Naive thymus-derived CD4-positive, alpha-beta T cell (primary cell): ENCODE measurements at regions not wholly inside any gene's neighbourhood (a gene's known extent, or its start where the extent isn't known, plus 50 kb on each side); places are given as distances from the start of the nearest gene placed in this dataset.

Experiments
- ATAC-seq: fragments of 150-1000 bp; cut with Tn5 transposase; 2 replicates; pipeline ENCODE4 v1.10.0; 2021; ENCODE audit warnings: mild to moderate bottlenecking, moderate library complexity
- CTCF ChIA-PET: fragments of 350-600 bp; sonication (Branson Sonifier 250); formaldehyde crosslinking; loops from one replicate; lab custom pipeline; 2021; ENCODE audit warnings: antibody characterized with exemption; lab: Charles Lee
- POLR2A ChIA-PET: fragments of 350-600 bp; sonication (Branson Sonifier 250); formaldehyde crosslinking; loops from one replicate; lab custom pipeline; 2021; ENCODE audit warnings: antibody characterized with exemption, inconsistent platforms; lab: Charles Lee
- DNase-seq, 9 donors: peaks; one replicate each; pipeline versions ENCODE4 v3.0.0 to v3.0.0-alpha.2; 2020 to 2022; ENCODE audit warnings: mixed read lengths in 1 of 9
- H3K27ac ChIP-seq: one replicate; pipeline ENCODE4 v1.7.0; 2013; ENCODE audit warnings: mild to moderate bottlenecking, low read depth, low read length, moderate library complexity
- H3K27me3 ChIP-seq, 2 donors: one replicate each; pipeline ENCODE4 v1.7.0; 2013; ENCODE audit warnings: low read length in 2 of 2, mild to moderate bottlenecking in 2 of 2, moderate library complexity in 2 of 2; ENCODE audit not compliant: control insufficient read depth in 2 of 2, insufficient read depth in 2 of 2
- H3K36me3 ChIP-seq, 3 experiments: 1 replicate in 2 of 3; 2 replicates in 1 of 3; pipeline ENCODE4 v1.7.0; 2013; ENCODE audit warnings: low read length in 3 of 3, mild to moderate bottlenecking in 3 of 3, moderate library complexity in 1 of 3; ENCODE audit not compliant: insufficient read depth in 3 of 3, control insufficient read depth in 2 of 3
- H3K4me1 ChIP-seq, 2 donors: one replicate each; pipeline ENCODE4 v1.7.0; 2013; ENCODE audit warnings: low read length in 2 of 2, mild to moderate bottlenecking in 2 of 2, moderate library complexity in 1 of 2; ENCODE audit not compliant: control insufficient read depth in 2 of 2, insufficient read depth in 2 of 2
- H3K4me3 ChIP-seq: 2 replicates; pipeline ENCODE4 v1.7.0; 2013; ENCODE audit warnings: mild to moderate bottlenecking, low read length
- H3K9me3 ChIP-seq, 3 experiments: 1 replicate in 2 of 3; 2 replicates in 1 of 3; pipeline ENCODE4 v1.7.0; 2013; ENCODE audit warnings: low read length in 3 of 3; ENCODE audit not compliant: control insufficient read depth in 2 of 3
- H3K27ac Mint-ChIP-seq, 9 donors: one replicate each; pipeline ENCODE4 v1.8.0; 2020 to 2022; ENCODE audit warnings: mixed read lengths in 9 of 9, mild to moderate bottlenecking in 8 of 9, moderate library complexity in 5 of 9, inconsistent platforms in 2 of 9
- H3K27me3 Mint-ChIP-seq, 5 donors: one replicate each; pipeline ENCODE4 v1.8.0; 2021 to 2022; ENCODE audit warnings: mixed read lengths in 5 of 5, mild to moderate bottlenecking in 1 of 5
- H3K36me3 Mint-ChIP-seq, 5 donors: one replicate each; pipeline ENCODE4 v1.8.0; 2020 to 2022; ENCODE audit warnings: mixed read lengths in 5 of 5, mild to moderate bottlenecking in 3 of 5, inconsistent platforms in 1 of 5
- H3K4me1 Mint-ChIP-seq, 7 donors: one replicate each; pipeline ENCODE4 v1.8.0; 2020 to 2022; ENCODE audit warnings: mixed read lengths in 7 of 7, mild to moderate bottlenecking in 3 of 7, inconsistent platforms in 1 of 7
- H3K4me3 Mint-ChIP-seq, 10 donors: one replicate each; pipeline ENCODE4 v1.8.0; 2020 to 2022; ENCODE audit warnings: mild to moderate bottlenecking in 10 of 10, mixed read lengths in 10 of 10, moderate library complexity in 6 of 10, inconsistent platforms in 2 of 10
- H3K9me3 Mint-ChIP-seq, 11 donors: one replicate each; pipeline ENCODE4 v1.8.0; 2020 to 2022; ENCODE audit warnings: mixed read lengths in 11 of 11, mild to moderate bottlenecking in 4 of 11, inconsistent platforms in 1 of 11, moderate library complexity in 1 of 11
- intact Hi-C, 2 donors: fragments of 100-400 bp; cut with micrococcal nuclease; formaldehyde crosslinking; loops; one replicate each; pipeline ENCODE4 v1.15.1; 2023

GRCh38 chr1:61627365-61627764, 97.6 kb downstream of the TM2D1 start:
- DNase-seq = no peak
- Mint-ChIP-seq H3K36me3 (no peaks in the 10 kb centered on the region), H3K4me1 (peaks cover 0 to 1% (median 0%) of the 10 kb centered on the region in 7 donors), H3K27me3 (peaks cover 0 to 20% (median 4%) of the 10 kb centered on the region in 5 donors), H3K9me3 (peaks cover 0 to 2% (median 0%) of the 10 kb centered on the region in 11 donors), H3K27ac (no peak overlapping the region), H3K4me3 (no peak overlapping the region)
- no peak overlapping the region for H3K4me3 ChIP-seq
- ChIA-PET CTCF (no interaction called here), POLR2A (no interaction called here)
- H3K27ac ChIP-seq = no peak overlapping the region
- H3K9me3 ChIP-seq = no peaks in the 10 kb centered on the region
- intact Hi-C loops = no loop called here
- no peaks in the 10 kb centered on the region for H3K4me1 ChIP-seq
- ATAC-seq = no peak
- no peaks in the 10 kb centered on the region for H3K36me3 ChIP-seq
- no peaks in the 10 kb centered on the region for H3K27me3 ChIP-seq

- Mint-ChIP-seq H3K9me3 (peaks cover 0 to 2% (median 0%) of the 10 kb centered on the region in 11 donors), H3K36me3 (no peaks in the 10 kb centered on the region), H3K4me1 (peaks cover 0 to 1% (median 0%) of the 10 kb centered on the region in 7 donors), H3K27me3 (peaks cover 0 to 20% (median 4%) of the 10 kb centered on the region in 5 donors), H3K4me3 (no peak overlapping the region), H3K27ac (no peak overlapping the region)
- Histone ChIP-seq H3K27me3 (no peaks in the 10 kb centered on the region), H3K4me3 (no peak overlapping the region), H3K36me3 (no peaks in the 10 kb centered on the region), H3K4me1 (no peaks in the 10 kb centered on the region), H3K9me3 (no peaks in the 10 kb centered on the region), H3K27ac (no peak overlapping the region)
- intact Hi-C loops = no loop called here
- ChIA-PET CTCF (no interaction called here), POLR2A (no interaction called here)
- no peak for ATAC-seq
- no peak for DNase-seq
These were observed 98.1 kb downstream of the TM2D1 start for GRCh38 chr1:61626816-61627215.

GRCh38 chr1:61623852-61624251, 101.1 kb downstream of the TM2D1 start:
- H3K9me3 Mint-ChIP-seq = peaks cover 0 to 2% (median 0%) of the 10 kb centered on the region in 11 donors
- H3K36me3 ChIP-seq = no peaks in the 10 kb centered on the region
- no peaks in the 10 kb centered on the region for H3K9me3 ChIP-seq
- no peak overlapping the region for H3K4me3 ChIP-seq
- ATAC-seq = no peak
- H3K4me1 Mint-ChIP-seq = no peaks in the 10 kb centered on the region
- no peak overlapping the region for H3K27ac ChIP-seq
- ChIA-PET POLR2A (no interaction called here), CTCF (no interaction called here)
- H3K27ac Mint-ChIP-seq = no peak overlapping the region
- intact Hi-C loops = no loop called here
- H3K27me3 Mint-ChIP-seq = peaks cover 0 to 18% (median 0%) of the 10 kb centered on the region in 5 donors
- H3K36me3 Mint-ChIP-seq = no peaks in the 10 kb centered on the region
- H3K27me3 ChIP-seq = no peaks in the 10 kb centered on the region
- H3K4me1 ChIP-seq = no peaks in the 10 kb centered on the region
- H3K4me3 Mint-ChIP-seq = no peak overlapping the region
- no peak for DNase-seq

GRCh38 chr1:61620536-61620935, 104.4 kb downstream of the TM2D1 start:
- Mint-ChIP-seq H3K4me1 (no peaks in the 10 kb centered on the region), H3K27ac (no peak overlapping the region), H3K4me3 (no peak overlapping the region), H3K27me3 (peaks cover 0 to 10% (median 5%) of the 10 kb centered on the region in 5 donors), H3K36me3 (no peaks in the 10 kb centered on the region), H3K9me3 (no peaks in the 10 kb centered on the region)
- intact Hi-C loops = no loop called here
- Histone ChIP-seq H3K36me3 (no peaks in the 10 kb centered on the region), H3K4me1 (no peaks in the 10 kb centered on the region), H3K27me3 (no peaks in the 10 kb centered on the region), H3K4me3 (no peak overlapping the region), H3K27ac (no peak overlapping the region), H3K9me3 (no peaks in the 10 kb centered on the region)
- DNase-seq = no peak
- ChIA-PET CTCF (no interaction called here), POLR2A (no interaction called here)
- peak; percentile 32 for ATAC-seq

GRCh38 chr1:61618755-61619154, 106.2 kb downstream of the TM2D1 start:
- H3K27ac ChIP-seq = no peak overlapping the region
- no peak overlapping the region for H3K4me3 Mint-ChIP-seq
- H3K27ac Mint-ChIP-seq = no peak overlapping the region
- ChIA-PET CTCF (no interaction called here), POLR2A (no interaction called here)
- H3K36me3 ChIP-seq = no peaks in the 10 kb centered on the region
- intact Hi-C loops = no loop called here
- no peak overlapping the region for H3K4me3 ChIP-seq
- no peaks in the 10 kb centered on the region for H3K9me3 ChIP-seq
- H3K9me3 Mint-ChIP-seq = no peaks in the 10 kb centered on the region
- no peaks in the 10 kb centered on the region for H3K4me1 ChIP-seq
- ATAC-seq (no peak), DNase-seq (no peak)
- H3K36me3 Mint-ChIP-seq = no peaks in the 10 kb centered on the region
- no peaks in the 10 kb centered on the region for H3K4me1 Mint-ChIP-seq
- H3K27me3 Mint-ChIP-seq = peaks cover 0 to 10% (median 5%) of the 10 kb centered on the region in 5 donors
- no peaks in the 10 kb centered on the region for H3K27me3 ChIP-seq

- CTCF ChIA-PET = interaction anchor here (0.6 kb wide), 1 partner anchor 303 kb away, joined by 3 read pairs; no protein-coding TSS in a partner anchor
- Histone ChIP-seq H3K27ac (no peak overlapping the region), H3K9me3 (no peaks in the 10 kb centered on the region), H3K36me3 (no peaks in the 10 kb centered on the region), H3K27me3 (no peaks in the 10 kb centered on the region), H3K4me3 (no peak overlapping the region), H3K4me1 (no peaks in the 10 kb centered on the region)
- intact Hi-C loops = no loop called here
- ATAC-seq (no peak), DNase-seq (no peak)
- Mint-ChIP-seq H3K27ac (no peak overlapping the region), H3K9me3 (no peaks in the 10 kb centered on the region), H3K36me3 (no peaks in the 10 kb centered on the region), H3K4me3 (no peak overlapping the region), H3K27me3 (peaks cover 0 to 7% (median 3%) of the 10 kb centered on the region in 5 donors), H3K4me1 (no peaks in the 10 kb centered on the region)
- POLR2A ChIA-PET = no interaction called here
These were observed 106.7 kb downstream of the TM2D1 start for GRCh38 chr1:61618193-61618592.

- H3K4me3 ChIP-seq = no peak overlapping the region
- no peak overlapping the region for H3K27ac ChIP-seq
- ATAC-seq (no peak), DNase-seq (no peak)
- H3K9me3 ChIP-seq = no peaks in the 10 kb centered on the region
- H3K4me3 Mint-ChIP-seq = no peak overlapping the region
- ChIA-PET POLR2A (no interaction called here), CTCF (no interaction called here)
- H3K27me3 ChIP-seq = no peaks in the 10 kb centered on the region
- no peaks in the 10 kb centered on the region for H3K4me1 ChIP-seq
- no peaks in the 10 kb centered on the region for H3K9me3 Mint-ChIP-seq
- H3K36me3 ChIP-seq = no peaks in the 10 kb centered on the region
- no peaks in the 10 kb centered on the region for H3K4me1 Mint-ChIP-seq
- H3K36me3 Mint-ChIP-seq = no peaks in the 10 kb centered on the region
- H3K27me3 Mint-ChIP-seq = peaks cover 0 to 11% (median 3%) of the 10 kb centered on the region in 5 donors
- intact Hi-C loops = no loop called here
- no peak overlapping the region for H3K27ac Mint-ChIP-seq
These were observed 108.1 kb downstream of the TM2D1 start for GRCh38 chr1:61616830-61617229.
